SK-N-SH treated with all-trans-retinoic acid at 6 μM for 48 hours (cell line): ENCODE measurements at regions not wholly inside any gene's neighbourhood (a gene's known extent, or its start where the extent isn't known, plus 50 kb on each side); places are given as distances from the start of the nearest gene placed in this dataset.
"Not testable (repeated sequence)": the region's sequence is repeated elsewhere in the genome, so short reads cannot be mapped to it uniquely, and the experiment has no call there.

Experiments used
- ATAC-seq: fragments of 200-7000 bp; cut with Tn5 transposase; 3 replicates; pipeline ENCODE4 v1.9.1; 2020; ENCODE audit warnings: mild to moderate bottlenecking, moderate library complexity
- ARNTL ChIP-seq: fragments of 450-650 bp; formaldehyde crosslinking; IDR thresholded peaks from 2 replicates; pipeline ENCODE4 v1.5.0; 2020; ENCODE audit warnings: low read depth, mild to moderate bottlenecking, moderate library complexity, borderline replicate concordance
- BACH2 ChIP-seq: fragments of 250-450 bp; sonication (Bioruptor Pico); IDR thresholded peaks from 2 replicates; pipeline ENCODE4 v1.9.0; 2021; ENCODE audit warnings: mild to moderate bottlenecking, borderline replicate concordance
- ESRRG ChIP-seq: fragments of 250-450 bp; sonication (Bioruptor Pico); IDR thresholded peaks from 2 replicates; pipeline ENCODE4 v1.6.1; 2021; ENCODE audit warnings: mild to moderate bottlenecking
- GLIS3 ChIP-seq: fragments of 250-450 bp; sonication (Bioruptor Pico); IDR thresholded peaks from 2 replicates; pipeline ENCODE4 v1.5.0; 2020; ENCODE audit warnings: mild to moderate bottlenecking, moderate library complexity
- ISL1 ChIP-seq: fragments of 250-450 bp; sonication (Bioruptor Pico); IDR thresholded peaks from 2 replicates; pipeline ENCODE4 v2.1.2; 2022; ENCODE audit warnings: mild to moderate bottlenecking, moderate library complexity
- PPARA ChIP-seq: fragments of 250-450 bp; sonication (Bioruptor Pico); IDR thresholded peaks from 2 replicates; pipeline ENCODE4 v1.5.0; 2020; ENCODE audit warnings: mild to moderate bottlenecking, borderline replicate concordance
- RARB ChIP-seq: fragments of 250-450 bp; sonication (Bioruptor Pico); IDR thresholded peaks from 2 replicates; pipeline ENCODE4 v1.8.0; 2021; ENCODE audit warnings: mild to moderate bottlenecking, moderate library complexity
- SNAI2 ChIP-seq: fragments of 250-450 bp; sonication (Bioruptor Pico); IDR thresholded peaks from 2 replicates; pipeline ENCODE4 v1.5.0; 2020; ENCODE audit warnings: mild to moderate bottlenecking, moderate library complexity
- TCF4 ChIP-seq: fragments of 250-450 bp; sonication (Bioruptor Pico); IDR thresholded peaks from 2 replicates; pipeline ENCODE4 v1.8.0; 2021; ENCODE audit warnings: mild to moderate bottlenecking, moderate library complexity, borderline replicate concordance
- ZFP3 ChIP-seq: fragments of 250-450 bp; sonication (Bioruptor Pico); IDR thresholded peaks from 2 replicates; pipeline ENCODE4 v1.5.0; 2020; ENCODE audit warnings: mild to moderate bottlenecking, moderate library complexity
- ZNF565 ChIP-seq: fragments of 450-650 bp; formaldehyde crosslinking; conservative IDR thresholded peaks from 2 replicates; pipeline ENCODE4 v1.5.0; 2020; ENCODE audit warnings: low read depth, mild to moderate bottlenecking, moderate library complexity
- ZNF70 ChIP-seq: fragments of 450-650 bp; formaldehyde crosslinking; IDR thresholded peaks from 2 replicates; pipeline ENCODE4 v1.5.0; 2020; ENCODE audit warnings: mild to moderate bottlenecking, moderate library complexity
- TF ChIP-seq, protein P1 (sequence below): fragments of 250-450 bp; sonication (Bioruptor Pico); IDR thresholded peaks from 2 replicates; pipeline ENCODE4 v1.5.1; 2021; ENCODE audit warnings: mild to moderate bottlenecking, moderate library complexity
- TF ChIP-seq, protein P2 (sequence below): fragments of 250-450 bp; sonication (Bioruptor Pico); IDR thresholded peaks from 2 replicates; pipeline ENCODE4 v1.8.0; 2020; ENCODE audit warnings: mild to moderate bottlenecking, moderate library complexity, borderline replicate concordance
- TF ChIP-seq, protein P3 (sequence below): fragments of 250-450 bp; sonication (Bioruptor Pico); IDR thresholded peaks from 2 replicates; pipeline ENCODE4 v1.5.1; 2020; ENCODE audit warnings: low read depth, mild to moderate bottlenecking, moderate library complexity
- TF ChIP-seq, protein P4 (sequence below): fragments of 250-450 bp; sonication (Bioruptor Pico); IDR thresholded peaks from 2 replicates; pipeline ENCODE4 v1.5.0; 2020; ENCODE audit warnings: mild to moderate bottlenecking, moderate library complexity

DNA sequence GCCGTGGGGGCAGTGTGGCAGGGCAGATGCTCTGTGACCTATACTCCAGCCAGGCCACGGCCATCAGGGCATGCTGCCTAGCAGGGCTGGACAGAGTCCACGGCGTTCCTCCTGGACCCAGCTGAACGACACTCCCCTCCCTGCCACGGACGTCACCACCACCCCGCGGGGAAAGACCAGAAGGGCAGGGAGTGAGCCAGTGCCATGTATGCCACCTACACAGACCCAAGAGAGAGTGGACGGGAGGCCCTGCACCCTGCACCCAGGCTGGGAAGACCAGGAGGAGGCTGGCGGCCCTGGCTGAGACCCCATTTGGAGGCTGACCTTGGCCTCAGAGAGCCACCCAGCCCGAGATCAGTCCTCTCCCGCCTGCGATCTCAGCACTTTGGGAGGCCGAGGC lies 101.9 kb downstream of the FAM53A start:
- no peak for TF ChIP-seq SNAI2 (CRISPR knock-in tag)
- TF ChIP-seq RARB (CRISPR knock-in tag), result no peak
- TF ChIP-seq, protein P1, sequence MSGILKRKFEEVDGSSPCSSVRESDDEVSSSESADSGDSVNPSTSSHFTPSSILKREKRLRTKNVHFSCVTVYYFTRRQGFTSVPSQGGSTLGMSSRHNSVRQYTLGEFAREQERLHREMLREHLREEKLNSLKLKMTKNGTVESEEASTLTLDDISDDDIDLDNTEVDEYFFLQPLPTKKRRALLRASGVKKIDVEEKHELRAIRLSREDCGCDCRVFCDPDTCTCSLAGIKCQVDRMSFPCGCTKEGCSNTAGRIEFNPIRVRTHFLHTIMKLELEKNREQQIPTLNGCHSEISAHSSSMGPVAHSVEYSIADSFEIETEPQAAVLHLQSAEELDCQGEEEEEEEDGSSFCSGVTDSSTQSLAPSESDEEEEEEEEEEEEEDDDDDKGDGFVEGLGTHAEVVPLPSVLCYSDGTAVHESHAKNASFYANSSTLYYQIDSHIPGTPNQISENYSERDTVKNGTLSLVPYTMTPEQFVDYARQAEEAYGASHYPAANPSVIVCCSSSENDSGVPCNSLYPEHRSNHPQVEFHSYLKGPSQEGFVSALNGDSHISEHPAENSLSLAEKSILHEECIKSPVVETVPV (CRISPR knock-in tag), result no peak
- no peak for TF ChIP-seq TCF4 (CRISPR knock-in tag)
- TF ChIP-seq ZFP3 (CRISPR knock-in tag), result no peak
- ATAC-seq, result no peak

DNA sequence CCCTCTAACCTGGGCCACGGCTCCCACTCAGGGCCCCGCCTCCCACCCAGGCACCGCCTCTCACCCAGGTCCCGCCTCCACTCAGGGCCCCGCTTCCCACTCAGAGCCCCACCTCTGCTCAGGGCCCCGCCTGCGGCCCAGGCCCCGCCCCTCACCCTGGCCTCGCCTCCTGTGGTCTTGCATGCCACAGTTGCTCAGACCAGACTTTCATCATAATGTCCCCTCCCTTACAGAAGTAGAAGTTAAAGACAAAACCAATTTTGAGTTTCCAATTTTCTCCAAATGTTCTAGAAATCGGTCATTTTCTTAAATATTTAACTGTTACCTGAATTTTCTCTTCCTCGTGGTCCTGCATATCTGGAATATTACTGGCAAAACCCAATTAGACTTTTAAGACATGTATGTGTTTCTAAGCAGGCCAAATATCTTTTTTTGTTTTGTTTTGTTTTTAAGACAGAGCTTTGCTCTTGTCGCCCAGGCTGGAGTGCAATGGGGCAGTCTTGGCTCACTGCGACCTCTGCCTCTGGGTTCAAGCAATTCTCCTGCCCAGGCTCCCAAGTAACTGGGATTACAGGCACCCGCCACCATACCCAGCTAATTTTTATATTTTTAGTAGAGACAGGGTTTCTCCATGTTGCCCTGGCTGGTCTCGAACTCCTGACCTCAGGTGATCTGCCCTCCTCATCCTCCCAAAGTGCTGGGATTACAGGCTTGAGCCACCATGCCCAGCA lies 102.8 kb downstream of the FAM53A start:
- ATAC-seq, result peak; percentile 56

DNA sequence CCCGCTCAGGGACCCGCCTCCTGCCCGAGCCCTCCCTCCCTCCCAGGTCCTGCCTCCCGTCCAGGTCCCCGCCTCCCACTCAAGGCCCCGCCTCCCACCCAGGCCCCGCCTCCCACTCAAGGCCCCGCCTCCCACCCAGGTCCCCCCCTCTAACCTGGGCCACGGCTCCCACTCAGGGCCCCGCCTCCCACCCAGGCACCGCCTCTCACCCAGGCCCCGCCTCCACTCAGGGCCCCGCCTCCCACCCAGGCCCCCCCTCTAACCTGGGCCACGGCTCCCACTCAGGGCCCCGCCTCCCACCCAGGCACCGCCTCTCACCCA lies 103.5 kb downstream of the FAM53A start:
- not testable (repeated sequence) for ATAC-seq

DNA sequence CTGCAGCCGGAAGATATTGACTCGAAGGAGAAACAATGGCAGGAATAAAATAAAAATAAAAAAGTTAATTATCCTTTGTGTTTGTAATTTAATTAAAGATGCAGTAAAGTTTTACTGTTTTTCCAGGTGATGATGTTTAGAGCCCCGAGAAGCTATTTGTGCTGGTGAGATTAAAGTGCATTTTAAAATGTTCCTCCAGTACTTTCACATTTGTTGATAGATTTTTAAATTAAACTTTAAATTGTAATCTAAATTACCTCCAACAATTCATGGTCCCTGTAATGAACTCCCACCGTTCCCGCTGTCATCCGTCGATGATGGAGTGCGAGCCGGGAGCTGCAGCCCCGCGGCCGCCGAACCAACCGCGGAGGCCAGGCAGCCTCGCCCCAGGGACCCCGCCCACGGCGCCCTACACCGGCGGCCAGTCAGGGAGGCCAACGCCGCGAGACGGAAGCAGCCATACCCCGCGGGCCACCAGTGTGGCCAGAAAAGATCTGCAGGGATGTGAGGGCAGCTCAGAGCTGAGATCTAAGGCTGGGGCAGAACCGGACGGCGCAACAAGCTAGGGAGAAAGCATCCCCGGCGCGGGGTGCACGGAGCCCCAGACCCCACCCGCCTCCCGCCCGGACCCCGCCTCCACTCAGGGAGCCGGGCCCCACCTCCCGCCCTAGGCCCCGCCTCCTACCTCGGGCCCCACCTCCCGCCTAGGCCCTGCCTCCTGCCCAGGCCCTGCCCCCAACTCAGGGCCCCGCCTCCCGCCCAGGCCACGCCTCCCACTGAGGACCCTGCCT lies 104.0 kb downstream of the FAM53A start:
- ATAC-seq, result peak; percentile 69
- TF ChIP-seq ESRRG (CRISPR knock-in tag), result no peak
- TF ChIP-seq, protein P2, sequence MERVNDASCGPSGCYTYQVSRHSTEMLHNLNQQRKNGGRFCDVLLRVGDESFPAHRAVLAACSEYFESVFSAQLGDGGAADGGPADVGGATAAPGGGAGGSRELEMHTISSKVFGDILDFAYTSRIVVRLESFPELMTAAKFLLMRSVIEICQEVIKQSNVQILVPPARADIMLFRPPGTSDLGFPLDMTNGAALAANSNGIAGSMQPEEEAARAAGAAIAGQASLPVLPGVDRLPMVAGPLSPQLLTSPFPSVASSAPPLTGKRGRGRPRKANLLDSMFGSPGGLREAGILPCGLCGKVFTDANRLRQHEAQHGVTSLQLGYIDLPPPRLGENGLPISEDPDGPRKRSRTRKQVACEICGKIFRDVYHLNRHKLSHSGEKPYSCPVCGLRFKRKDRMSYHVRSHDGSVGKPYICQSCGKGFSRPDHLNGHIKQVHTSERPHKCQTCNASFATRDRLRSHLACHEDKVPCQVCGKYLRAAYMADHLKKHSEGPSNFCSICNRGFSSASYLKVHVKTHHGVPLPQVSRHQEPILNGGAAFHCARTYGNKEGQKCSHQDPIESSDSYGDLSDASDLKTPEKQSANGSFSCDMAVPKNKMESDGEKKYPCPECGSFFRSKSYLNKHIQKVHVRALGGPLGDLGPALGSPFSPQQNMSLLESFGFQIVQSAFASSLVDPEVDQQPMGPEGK (CRISPR knock-in tag), result no peak

DNA sequence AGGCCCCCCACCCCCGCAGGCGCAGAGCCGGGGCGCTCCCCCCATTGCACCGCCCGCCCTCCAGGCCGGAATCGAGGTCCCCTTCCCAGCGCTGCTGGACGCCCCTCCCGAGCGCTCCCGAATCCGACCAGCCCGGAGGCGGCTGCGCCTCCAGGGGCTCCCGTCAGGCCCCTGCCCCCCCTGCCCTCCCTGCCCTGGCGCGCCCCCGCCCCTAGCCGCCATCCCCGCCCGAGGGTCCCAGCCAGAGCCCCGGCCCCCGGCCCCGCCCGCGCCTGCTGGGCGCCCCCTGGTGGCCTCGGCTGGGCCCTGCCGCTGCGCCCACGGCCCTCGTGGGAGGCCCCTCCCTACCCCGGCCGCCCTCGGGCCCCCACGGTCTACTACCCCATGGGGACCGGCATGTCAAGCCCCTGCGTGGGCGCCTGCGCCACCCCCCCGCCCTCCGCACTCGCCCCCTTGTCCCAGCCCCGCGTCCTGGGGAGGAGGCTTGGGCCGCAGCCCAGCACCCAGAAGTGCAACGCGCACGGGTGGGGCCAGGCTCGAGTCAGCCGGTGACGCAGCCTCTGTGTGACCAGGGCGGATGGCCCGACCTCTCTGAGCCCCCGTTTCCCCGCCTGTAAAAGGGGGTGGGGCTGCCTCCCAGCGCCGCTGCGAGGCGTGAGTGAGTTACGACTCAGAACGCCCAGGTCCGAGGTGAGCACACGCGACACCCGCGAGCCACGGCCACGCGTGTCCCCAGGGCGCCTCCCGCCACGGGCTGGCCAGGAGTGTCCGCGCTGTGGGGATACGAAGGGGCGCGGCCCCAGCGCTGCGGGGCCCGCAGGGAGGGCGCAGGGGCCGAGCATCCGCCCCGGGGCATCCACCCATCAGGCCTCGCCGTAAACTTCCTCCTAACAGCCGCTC lies 104.9 kb downstream of the FAM53A start:
- peak; percentile 64 for ATAC-seq
- TF ChIP-seq, protein P2 (CRISPR knock-in tag), result no peak
- TF ChIP-seq ARNTL (CRISPR knock-in tag), result no peak

DNA sequence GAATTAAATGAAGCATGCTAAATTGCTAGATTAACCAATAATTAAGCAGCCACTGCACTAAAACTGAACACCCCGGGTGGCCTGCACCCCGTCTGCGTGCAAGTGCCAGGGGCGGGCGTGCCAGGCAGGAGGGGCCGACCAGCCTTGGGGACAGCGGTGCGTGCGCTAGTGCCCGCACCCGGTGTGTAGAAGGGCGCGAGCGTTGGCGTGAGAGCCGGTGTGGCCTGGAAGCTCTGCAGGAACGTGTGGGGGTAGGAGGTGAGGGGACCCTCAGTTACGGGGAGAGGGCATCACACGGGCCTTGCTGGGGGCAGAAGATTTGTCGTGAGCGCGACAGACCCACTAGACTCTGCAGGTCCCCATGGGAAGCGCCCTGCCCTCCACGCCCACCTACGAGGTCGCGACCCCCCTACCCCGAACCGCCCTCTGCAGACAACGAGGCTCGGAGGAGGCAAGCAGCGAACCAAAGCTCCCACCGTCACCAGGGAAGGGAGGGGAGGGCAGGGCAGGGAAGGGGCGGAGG lies 105.8 kb downstream of the FAM53A start:
- no peak for ATAC-seq
- TF ChIP-seq BACH2 (CRISPR knock-in tag) (no peak), ZNF565 (CRISPR knock-in tag) (no peak), GLIS3 (CRISPR knock-in tag) (no peak), ESRRG (CRISPR knock-in tag) (no peak), ZNF70 (CRISPR knock-in tag) (no peak), ISL1 (CRISPR knock-in tag) (no peak), PPARA (no peak)
- TF ChIP-seq, protein P3, sequence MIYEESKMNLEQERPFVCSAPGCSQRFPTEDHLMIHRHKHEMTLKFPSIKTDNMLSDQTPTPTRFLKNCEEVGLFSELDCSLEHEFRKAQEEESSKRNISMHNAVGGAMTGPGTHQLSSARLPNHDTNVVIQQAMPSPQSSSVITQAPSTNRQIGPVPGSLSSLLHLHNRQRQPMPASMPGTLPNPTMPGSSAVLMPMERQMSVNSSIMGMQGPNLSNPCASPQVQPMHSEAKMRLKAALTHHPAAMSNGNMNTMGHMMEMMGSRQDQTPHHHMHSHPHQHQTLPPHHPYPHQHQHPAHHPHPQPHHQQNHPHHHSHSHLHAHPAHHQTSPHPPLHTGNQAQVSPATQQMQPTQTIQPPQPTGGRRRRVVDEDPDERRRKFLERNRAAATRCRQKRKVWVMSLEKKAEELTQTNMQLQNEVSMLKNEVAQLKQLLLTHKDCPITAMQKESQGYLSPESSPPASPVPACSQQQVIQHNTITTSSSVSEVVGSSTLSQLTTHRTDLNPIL (CRISPR knock-in tag), result no peak
- TF ChIP-seq, protein P2 (CRISPR knock-in tag), result no peak
- TF ChIP-seq, protein P4, sequence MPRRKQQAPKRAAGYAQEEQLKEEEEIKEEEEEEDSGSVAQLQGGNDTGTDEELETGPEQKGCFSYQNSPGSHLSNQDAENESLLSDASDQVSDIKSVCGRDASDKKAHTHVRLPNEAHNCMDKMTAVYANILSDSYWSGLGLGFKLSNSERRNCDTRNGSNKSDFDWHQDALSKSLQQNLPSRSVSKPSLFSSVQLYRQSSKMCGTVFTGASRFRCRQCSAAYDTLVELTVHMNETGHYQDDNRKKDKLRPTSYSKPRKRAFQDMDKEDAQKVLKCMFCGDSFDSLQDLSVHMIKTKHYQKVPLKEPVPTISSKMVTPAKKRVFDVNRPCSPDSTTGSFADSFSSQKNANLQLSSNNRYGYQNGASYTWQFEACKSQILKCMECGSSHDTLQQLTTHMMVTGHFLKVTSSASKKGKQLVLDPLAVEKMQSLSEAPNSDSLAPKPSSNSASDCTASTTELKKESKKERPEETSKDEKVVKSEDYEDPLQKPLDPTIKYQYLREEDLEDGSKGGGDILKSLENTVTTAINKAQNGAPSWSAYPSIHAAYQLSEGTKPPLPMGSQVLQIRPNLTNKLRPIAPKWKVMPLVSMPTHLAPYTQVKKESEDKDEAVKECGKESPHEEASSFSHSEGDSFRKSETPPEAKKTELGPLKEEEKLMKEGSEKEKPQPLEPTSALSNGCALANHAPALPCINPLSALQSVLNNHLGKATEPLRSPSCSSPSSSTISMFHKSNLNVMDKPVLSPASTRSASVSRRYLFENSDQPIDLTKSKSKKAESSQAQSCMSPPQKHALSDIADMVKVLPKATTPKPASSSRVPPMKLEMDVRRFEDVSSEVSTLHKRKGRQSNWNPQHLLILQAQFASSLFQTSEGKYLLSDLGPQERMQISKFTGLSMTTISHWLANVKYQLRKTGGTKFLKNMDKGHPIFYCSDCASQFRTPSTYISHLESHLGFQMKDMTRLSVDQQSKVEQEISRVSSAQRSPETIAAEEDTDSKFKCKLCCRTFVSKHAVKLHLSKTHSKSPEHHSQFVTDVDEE (CRISPR knock-in tag), result no peak
